NCI-H82 (cell line): ENCODE measurements at regions not wholly inside any gene's neighbourhood (a gene's known extent, or its start where the extent isn't known, plus 50 kb on each side); places are given as distances from the start of the nearest gene placed in this dataset.
A peak's percentile ranks its signal among the peaks of the same experiment; 100 is the strongest.
"Not testable (repeated sequence)": the region's sequence is repeated elsewhere in the genome, so short reads cannot be mapped to it uniquely, and the experiment has no call there.

Source experiments
- DNase-seq: peaks from one replicate; lab custom pipeline; 2025; lab: John Stamatoyannopoulos, UW

DNA sequence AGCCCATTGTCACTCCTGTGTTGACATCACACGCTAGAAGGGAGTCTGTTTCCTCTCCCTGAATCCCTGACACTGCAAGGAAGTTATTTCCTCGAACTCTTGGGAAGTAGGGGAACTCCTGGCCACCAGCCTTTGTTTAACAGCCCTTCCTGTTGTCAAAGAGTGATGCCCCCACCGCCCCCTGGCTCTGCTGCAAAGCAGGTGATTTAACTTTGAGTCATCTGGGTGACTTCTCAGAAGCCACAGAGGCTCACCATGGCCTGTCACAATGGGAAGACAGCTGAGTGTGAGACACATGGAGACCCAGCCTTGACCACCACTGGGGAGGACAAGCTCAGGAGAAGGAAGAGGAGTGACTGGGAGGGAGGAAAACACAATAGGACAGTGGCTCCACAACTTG is 182.8 kb downstream of the PSMG1 start:
- DNase-seq, result no peak

- DNase-seq, result no peak
Measured at GRCh38 chr21:38999161-38999560, 184.1 kb downstream of the PSMG1 start.

GRCh38 chr21:38998281-38998680 is 185.0 kb downstream of the PSMG1 start:
- not testable (repeated sequence) for DNase-seq

GRCh38 chr21:38997843-38998175 is 185.4 kb downstream of the PSMG1 start:
- not testable (repeated sequence) for DNase-seq

GRCh38 chr21:38997051-38997842 is 186.0 kb downstream of the PSMG1 start:
- DNase-seq, result no peak

GRCh38 chr21:38996355-38996754 is 186.9 kb downstream of the PSMG1 start:
- DNase-seq, result no peak

DNA sequence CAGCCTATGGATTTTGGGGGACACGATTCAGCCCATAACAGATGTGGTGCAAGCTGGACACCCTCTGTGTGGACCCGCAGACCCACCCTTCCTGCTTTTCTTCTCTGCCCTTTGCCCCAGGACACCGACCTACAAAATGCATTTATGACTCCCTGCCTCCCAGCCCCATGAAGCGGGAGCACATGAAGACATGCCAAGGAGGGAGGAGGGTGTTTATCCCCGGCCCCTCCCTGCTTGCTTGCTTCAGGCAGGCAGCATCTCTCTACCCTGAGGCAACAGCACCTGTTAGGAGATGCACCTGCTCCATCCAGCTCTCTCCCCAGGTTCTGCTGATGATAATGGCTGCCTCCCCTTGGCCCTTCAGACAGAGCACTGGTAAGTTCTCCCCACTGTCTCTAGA is 187.5 kb downstream of the PSMG1 start:
- no peak for DNase-seq

DNA sequence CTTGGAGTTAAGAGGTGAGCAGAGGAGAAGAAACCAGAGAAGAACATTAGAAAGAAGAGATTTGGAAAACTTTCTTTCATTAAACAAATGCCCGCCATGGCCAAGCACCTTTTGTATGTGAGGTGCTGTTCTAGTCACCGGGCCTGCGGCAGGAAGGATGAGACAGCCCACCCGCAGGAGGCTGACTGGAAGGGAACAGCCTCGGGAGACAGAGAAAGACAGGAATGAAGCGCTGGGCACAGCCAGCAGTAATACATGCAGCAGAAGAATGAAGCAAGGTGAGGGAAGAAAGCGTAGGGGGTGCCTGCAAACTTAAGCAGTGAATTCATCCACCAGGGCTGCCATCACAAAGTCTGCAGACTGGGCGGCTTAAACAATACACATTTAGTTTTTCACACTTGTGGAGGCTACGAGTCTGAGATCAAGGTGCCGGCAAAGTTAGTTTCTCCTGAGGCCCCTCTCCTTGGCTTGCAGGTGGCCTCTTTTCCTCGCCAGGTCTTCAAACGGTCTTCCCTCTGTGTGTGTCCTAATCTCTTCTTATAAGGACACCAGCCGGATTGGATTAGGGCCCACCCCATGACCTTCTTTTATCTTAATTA is 188.1 kb downstream of the PSMG1 start:
- peak; percentile 10 for DNase-seq

- no peak for DNase-seq
Measured at GRCh38 chr21:38994042-38994441, 188.3 kb downstream of the ETS2 start.

- no peak for DNase-seq
Measured at GRCh38 chr21:38993561-38993960, 187.8 kb downstream of the ETS2 start.

- DNase-seq, result no peak
Measured at GRCh38 chr21:38992737-38993136, 187.0 kb downstream of the ETS2 start.

GRCh38 chr21:38990424-38990794 is 184.7 kb downstream of the ETS2 start:
- peak; percentile 9 for DNase-seq

- no peak for DNase-seq
Measured at GRCh38 chr21:38989745-38990423, 184.2 kb downstream of the ETS2 start.

DNA sequence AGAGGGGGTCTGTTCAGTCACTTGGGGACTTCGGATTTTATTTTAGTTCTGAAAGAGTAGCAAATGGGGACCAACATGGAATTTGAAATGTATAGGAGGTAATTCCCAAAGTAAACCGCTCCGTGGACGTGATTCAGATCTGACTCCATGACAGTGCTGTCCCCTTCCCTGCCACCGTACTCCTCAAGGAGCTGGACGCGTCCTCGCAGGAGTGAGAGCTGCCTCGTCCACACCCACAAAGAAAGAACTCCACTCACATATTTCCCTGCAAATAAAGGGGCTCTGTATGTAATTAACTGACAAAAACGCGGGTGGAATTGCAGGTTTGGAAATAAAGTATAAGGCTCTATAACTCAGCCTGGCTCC is 183.6 kb downstream of the ETS2 start:
- DNase-seq, result no peak

DNA sequence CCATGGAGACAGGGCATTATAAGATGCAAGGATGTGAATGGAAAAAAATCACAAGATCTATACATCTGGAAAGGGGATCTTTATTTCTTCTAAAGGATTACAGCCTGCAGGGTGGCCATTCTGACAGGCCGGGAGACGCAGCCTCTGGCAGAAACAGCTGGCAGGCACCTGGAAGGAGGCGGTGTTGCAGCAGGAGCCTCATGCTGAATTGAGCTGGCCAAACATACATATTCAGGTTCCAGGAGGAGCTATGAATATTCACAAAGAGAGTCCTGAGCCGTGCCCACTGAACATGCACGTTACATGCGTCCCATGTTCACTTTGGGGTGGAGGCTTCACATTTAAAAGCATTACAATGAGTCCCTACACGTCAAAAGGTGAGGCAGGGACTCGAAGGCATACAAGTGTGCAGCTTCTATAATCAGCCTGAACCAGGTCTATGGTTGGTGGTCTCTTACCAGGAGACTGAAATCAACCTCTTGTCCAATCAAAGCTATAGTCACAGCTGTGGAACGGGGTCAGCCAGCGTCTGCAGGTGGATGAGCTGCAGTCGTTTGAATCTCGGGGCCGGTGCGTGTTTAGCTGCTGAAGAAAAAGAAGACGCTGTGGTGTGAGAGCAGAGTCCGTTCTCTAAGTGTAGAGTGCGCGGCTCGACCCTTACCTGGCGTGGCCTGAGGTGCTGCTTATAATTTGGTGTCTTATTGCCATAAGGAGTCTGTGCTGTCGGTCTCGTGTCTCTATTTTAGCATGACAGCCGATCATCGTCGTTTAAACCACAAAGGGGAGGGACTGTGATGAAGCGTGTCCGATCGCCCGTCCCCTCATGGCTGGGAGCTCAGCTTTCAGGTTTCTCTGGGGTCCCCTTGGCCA is 183.0 kb downstream of the ETS2 start:
- DNase-seq, result peak; percentile 44

- no peak for DNase-seq
Measured at GRCh38 chr21:38987633-38988508, 182.1 kb downstream of the ETS2 start.

GRCh38 chr21:38986806-38987632 is 181.3 kb downstream of the ETS2 start:
- no peak for DNase-seq

DNA sequence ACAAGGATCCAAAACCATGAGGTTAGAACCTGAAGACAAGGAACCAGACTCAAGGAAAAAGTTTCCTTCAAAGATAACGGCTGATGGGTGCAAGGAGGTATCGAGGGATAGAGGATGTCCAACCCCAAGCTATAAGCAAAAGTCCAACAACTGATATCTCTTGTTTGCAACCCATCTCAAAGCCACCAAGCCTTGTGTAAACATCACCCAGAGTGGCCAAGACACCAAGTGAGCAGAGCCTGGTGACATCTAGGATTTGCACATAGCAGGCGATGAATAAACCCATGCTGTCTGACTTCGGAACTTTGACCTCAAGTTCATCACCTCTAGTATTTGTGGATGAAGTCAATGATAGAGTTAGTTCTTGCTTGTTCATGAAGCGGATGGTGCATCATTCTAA is 180.7 kb downstream of the ETS2 start:
- no peak for DNase-seq

GRCh38 chr21:38985568-38986378 is 180.0 kb downstream of the ETS2 start:
- peak; percentile 92 for DNase-seq
